ENCODE measurements at regions not wholly inside any gene's neighbourhood (a gene's known extent, or its start where the extent isn't known, plus 50 kb on each side); places are given as distances from the start of the nearest gene placed in this dataset.

- Histone ChIP-seq H3K4me1 (ENCODE audit: insufficient read depth, poor library complexity, severe bottlenecking) (peaks cover 62% of the 10 kb centered on the region), H3K9me3 (ENCODE audit: severe bottlenecking) (no peaks in the 10 kb centered on the region), H3K36me3 (ENCODE audit: low read depth) (no peaks in the 10 kb centered on the region), H3K27ac (ENCODE audit: poor library complexity, severe bottlenecking) (peak overlapping the region; percentile 99), H3K27me3 (ENCODE audit: insufficient read depth, poor library complexity, severe bottlenecking) (no peaks in the 10 kb centered on the region), H3K4me3 (ENCODE audit: severe bottlenecking) (no peak overlapping the region)
- no peak for TF ChIP-seq CTCF (IDR thresholded peaks at IDR 0.05; ENCODE audit: poor library complexity, severe bottlenecking)
- ATAC-seq (ENCODE audit: low read depth), result peak; percentile 71
- no peak for DNase-seq (ENCODE audit: low spot score)
These were observed 80.9 kb upstream of the SLC38A2 start for GRCh38 chr12:46453428-46453827.

- no peak overlapping the region for H3K4me3 ChIP-seq (ENCODE audit: severe bottlenecking)
- DNase-seq (ENCODE audit: low spot score) (no peak), ATAC-seq (ENCODE audit: low read depth) (no peak)
- H3K27ac ChIP-seq (ENCODE audit: poor library complexity, severe bottlenecking), result peak overlapping the region; percentile 99
- no peaks in the 10 kb centered on the region for H3K36me3 ChIP-seq (ENCODE audit: low read depth)
- no peaks in the 10 kb centered on the region for H3K9me3 ChIP-seq (ENCODE audit: severe bottlenecking)
- H3K27me3 ChIP-seq (ENCODE audit: insufficient read depth, poor library complexity, severe bottlenecking), result no peaks in the 10 kb centered on the region
- TF ChIP-seq CTCF (IDR thresholded peaks at IDR 0.05; ENCODE audit: poor library complexity, severe bottlenecking), result no peak
- H3K4me1 ChIP-seq (ENCODE audit: insufficient read depth, poor library complexity, severe bottlenecking), result peaks cover 62% of the 10 kb centered on the region
These were observed 80.2 kb upstream of the SLC38A2 start for GRCh38 chr12:46452776-46453175.

GRCh38 chr12:46452061-46452615 is 79.6 kb upstream of the SLC38A2 start:
- ATAC-seq (ENCODE audit: low read depth), result peak; percentile 54
- Histone ChIP-seq H3K27me3 (ENCODE audit: insufficient read depth, poor library complexity, severe bottlenecking) (no peaks in the 10 kb centered on the region), H3K4me3 (ENCODE audit: severe bottlenecking) (no peak overlapping the region), H3K9me3 (ENCODE audit: severe bottlenecking) (no peaks in the 10 kb centered on the region), H3K27ac (ENCODE audit: poor library complexity, severe bottlenecking) (peak overlapping the region; percentile 99), H3K4me1 (ENCODE audit: insufficient read depth, poor library complexity, severe bottlenecking) (peaks cover 63% of the 10 kb centered on the region), H3K36me3 (ENCODE audit: low read depth) (no peaks in the 10 kb centered on the region)
- no peak for DNase-seq (ENCODE audit: low spot score)
- no peak for TF ChIP-seq CTCF (IDR thresholded peaks at IDR 0.05; ENCODE audit: poor library complexity, severe bottlenecking)

- ATAC-seq (ENCODE audit: low read depth) (no peak), DNase-seq (ENCODE audit: low spot score) (no peak)
- Histone ChIP-seq H3K27ac (ENCODE audit: poor library complexity, severe bottlenecking) (peak overlapping the region; percentile 99), H3K4me3 (ENCODE audit: severe bottlenecking) (no peak overlapping the region), H3K9me3 (ENCODE audit: severe bottlenecking) (no peaks in the 10 kb centered on the region), H3K36me3 (ENCODE audit: low read depth) (no peaks in the 10 kb centered on the region), H3K4me1 (ENCODE audit: insufficient read depth, poor library complexity, severe bottlenecking) (peaks cover 63% of the 10 kb centered on the region), H3K27me3 (ENCODE audit: insufficient read depth, poor library complexity, severe bottlenecking) (no peaks in the 10 kb centered on the region)
- no peak for TF ChIP-seq CTCF (IDR thresholded peaks at IDR 0.05; ENCODE audit: poor library complexity, severe bottlenecking)
These were observed 78.9 kb upstream of the SLC38A2 start for GRCh38 chr12:46451276-46452021.

GRCh38 chr12:46450279-46450748 is 77.7 kb upstream of the SLC38A2 start:
- no peak for ATAC-seq (ENCODE audit: low read depth)
- Histone ChIP-seq H3K4me1 (ENCODE audit: insufficient read depth, poor library complexity, severe bottlenecking) (peaks cover 63% of the 10 kb centered on the region), H3K4me3 (ENCODE audit: severe bottlenecking) (no peak overlapping the region), H3K27me3 (ENCODE audit: insufficient read depth, poor library complexity, severe bottlenecking) (no peaks in the 10 kb centered on the region), H3K36me3 (ENCODE audit: low read depth) (no peaks in the 10 kb centered on the region), H3K9me3 (ENCODE audit: severe bottlenecking) (no peaks in the 10 kb centered on the region), H3K27ac (ENCODE audit: poor library complexity, severe bottlenecking) (peak overlapping the region; percentile 99)
- TF ChIP-seq CTCF (IDR thresholded peaks at IDR 0.05; ENCODE audit: poor library complexity, severe bottlenecking), result no peak
- peak; percentile 60 for DNase-seq (ENCODE audit: low spot score)

Data from RWPE2 (cell line).